Sigmoid colon (tissue), 6 donors: ENCODE measurements at regions not wholly inside any gene's neighbourhood (a gene's known extent, or its start where the extent isn't known, plus 50 kb on each side); places are given as distances from the start of the nearest gene placed in this dataset.

Experiments
- DNase-seq: peaks from one replicate; pipeline ENCODE4 v3.0.0-alpha.2; 2019
- H3K27ac ChIP-seq, 4 donors: fragments of 200-600 bp; sonication (generic); one replicate each; pipeline ENCODE4 v1.5.1; 2016 to 2019; ENCODE audit warnings: mild to moderate bottlenecking in 1 of 4
- H3K27me3 ChIP-seq, 3 donors: fragments of 200-600 bp; sonication (generic); one replicate each; pipeline ENCODE4 v1.5.1; 2019; ENCODE audit warnings: mild to moderate bottlenecking in 1 of 3
- H3K36me3 ChIP-seq, 4 donors: fragments of 200-600 bp; sonication (generic); one replicate each; pipeline ENCODE4 v1.5.1; 2016 to 2019
- H3K4me1 ChIP-seq, 4 donors: fragments of 200-600 bp; sonication (generic); one replicate each; pipeline ENCODE4 v1.5.1; 2017 to 2019
- H3K4me3 ChIP-seq, 4 donors: fragments of 200-600 bp; sonication (generic); one replicate each; pipeline ENCODE4 v1.5.1; 2017 to 2019; ENCODE audit warnings: mild to moderate bottlenecking in 2 of 4, moderate library complexity in 1 of 4
- H3K9me3 ChIP-seq, 4 donors: fragments of 200-600 bp in 3 of 4; sonication (generic) in 3 of 4; one replicate each; pipeline versions ENCODE4 v1.5.1 to v1.6.1; 2013 to 2019
- CTCF ChIP-seq, 4 experiments: fragments of 450-650 bp in 3 of 4; fragments of 200-600 bp in 1 of 4; IDR thresholded peaks; one replicate each; pipeline ENCODE4 v1.5.1; 2016 to 2019; ENCODE audit warnings: antibody characterized with exemption in 4 of 4, mild to moderate bottlenecking in 3 of 4, moderate library complexity in 2 of 4
- EP300 ChIP-seq, 4 donors: sonication (generic); formaldehyde crosslinking; IDR thresholded peaks; one replicate each; pipeline ENCODE4 v1.6.1; 2017; ENCODE audit warnings: antibody characterized with exemption in 4 of 4
- POLR2A ChIP-seq, 2 donors: fragments of 450-650 bp; IDR thresholded peaks; one replicate each; pipeline ENCODE4 v1.6.1; 2016; ENCODE audit warnings: antibody characterized with exemption in 2 of 2, mild to moderate bottlenecking in 2 of 2, moderate library complexity in 2 of 2
- POLR2AphosphoS5 ChIP-seq, 4 donors: sonication (generic); formaldehyde crosslinking; IDR thresholded peaks; one replicate each; pipeline ENCODE4 v1.6.1; 2017; ENCODE audit warnings: antibody characterized with exemption in 4 of 4
- WGBS, 2 donors: extraction: QIAGEN DNeasy Blood & Tissue Kit; methylation state at CpG; one replicate each; pipeline ENCODE4 v1.1.7; 2013; 5-methylcytosine and 5-hydroxymethylcytosine counted together
- intact Hi-C: fragments of 100-400 bp; cut with DNase I; formaldehyde crosslinking; loops from one replicate; pipeline ENCODE4 v1.15.1; 2023
- donor health status: healthy with polysubstance abuse.
- donor health status: healthy.

GRCh38 chr5:173385832-173386360 is 57.7 kb upstream of the STC2 start:
- Histone ChIP-seq H3K36me3 (no peaks in the 10 kb centered on the region), H3K27ac (no peak overlapping the region), H3K4me3 (no peak overlapping the region), H3K27me3 (no peaks in the 10 kb centered on the region), H3K9me3 (no peaks in the 10 kb centered on the region), H3K4me1 (no peaks in the 10 kb centered on the region)
- TF ChIP-seq CTCF (IDR thresholded peaks at IDR 0.05), result no peak
- no peak for TF ChIP-seq EP300 (IDR thresholded peaks at IDR 0.05)
- TF ChIP-seq POLR2A (IDR thresholded peaks at IDR 0.05), result no peak
- TF ChIP-seq POLR2AphosphoS5 (IDR thresholded peaks at IDR 0.05), result no peak
- DNase-seq, result no peak
- intact Hi-C loops, result no loop called here
- WGBS, 2 donors, result 73 to 84% methylated on average over 4 of the region's 4 CpGs

DNA sequence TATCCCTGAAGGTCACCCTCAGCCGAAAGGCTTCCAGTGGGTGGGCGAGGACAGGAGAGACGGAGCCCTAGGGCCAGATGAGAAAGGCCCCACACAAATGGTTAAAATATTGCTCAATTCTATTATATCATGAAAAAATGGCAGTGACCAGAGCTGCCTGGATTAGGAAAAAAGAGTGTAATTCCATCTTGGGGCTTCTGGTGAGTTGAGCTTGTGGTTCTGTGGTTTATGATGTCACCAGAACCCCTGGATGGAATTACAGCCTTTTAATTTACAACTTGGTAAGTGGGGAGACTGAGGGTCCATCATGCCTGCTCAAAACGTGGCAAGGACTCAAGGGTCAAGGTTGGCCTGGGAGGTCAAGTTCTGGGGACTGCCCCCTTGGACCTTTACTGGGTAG is 55.5 kb upstream of the STC2 start:
- TF ChIP-seq POLR2AphosphoS5 (IDR thresholded peaks at IDR 0.05) (no peak), CTCF (IDR thresholded peaks at IDR 0.05) (no peak), POLR2A (IDR thresholded peaks at IDR 0.05) (no peak), EP300 (IDR thresholded peaks at IDR 0.05) (no peak)
- DNase-seq, result no peak
- Histone ChIP-seq H3K9me3 (no peaks in the 10 kb centered on the region), H3K4me1 (no peaks in the 10 kb centered on the region), H3K27ac (no peak overlapping the region), H3K36me3 (no peaks in the 10 kb centered on the region), H3K4me3 (no peak overlapping the region), H3K27me3 (no peaks in the 10 kb centered on the region)
- intact Hi-C loops, result no loop called here
- WGBS, 2 donors, result 67 to 78% methylated on average over 4 of the region's 4 CpGs

DNA sequence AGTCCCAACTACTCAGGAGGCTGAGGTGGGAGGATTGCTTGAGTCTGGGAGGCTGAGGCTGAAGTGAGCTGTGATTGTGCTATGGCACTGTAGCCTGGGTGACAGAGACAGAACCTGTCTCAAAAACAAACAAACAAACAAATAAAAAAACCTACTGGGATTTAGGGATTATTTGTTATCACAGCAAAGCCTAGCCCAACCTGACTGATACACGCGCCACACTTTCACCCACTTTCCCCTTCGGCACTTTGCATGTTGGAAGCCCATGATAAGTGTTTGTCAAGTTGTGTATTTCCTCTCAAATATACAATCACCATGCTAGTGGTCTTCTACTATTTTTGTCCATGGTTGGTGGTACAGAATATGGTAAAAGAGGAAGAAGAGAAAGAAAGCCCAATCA is 50.5 kb upstream of the STC2 start:
- Histone ChIP-seq H3K9me3 (no peaks in the 10 kb centered on the region), H3K4me3 (no peak overlapping the region), H3K27me3 (no peaks in the 10 kb centered on the region), H3K36me3 (no peaks in the 10 kb centered on the region), H3K27ac (no peak overlapping the region), H3K4me1 (no peaks in the 10 kb centered on the region)
- DNase-seq, result no peak
- 93 to 95% methylated on average over 3 of the region's 3 CpGs for WGBS, 2 donors
- intact Hi-C loops, result no loop called here
- no peak for TF ChIP-seq CTCF (IDR thresholded peaks at IDR 0.05)
- TF ChIP-seq POLR2A (IDR thresholded peaks at IDR 0.05), result no peak
- no peak for TF ChIP-seq EP300 (IDR thresholded peaks at IDR 0.05)
- no peak for TF ChIP-seq POLR2AphosphoS5 (IDR thresholded peaks at IDR 0.05)
